Activated naive CD8-positive, alpha-beta T cell treated with anti-CD3 and anti-CD28 coated beads for 36 hours (primary cell): ENCODE measurements at regions not wholly inside any gene's neighbourhood (a gene's known extent, or its start where the extent isn't known, plus 50 kb on each side); places are given as distances from the start of the nearest gene placed in this dataset.

Experiments used
- DNase-seq: peaks from one replicate; pipeline ENCODE4 v3.0.0; 2021
- H3K27ac Mint-ChIP-seq: one replicate; pipeline ENCODE4 v1.8.0; 2022; ENCODE audit warnings: mild to moderate bottlenecking, moderate library complexity, mixed read lengths
- H3K27me3 Mint-ChIP-seq: one replicate; pipeline ENCODE4 v1.8.0; 2022; ENCODE audit warnings: mild to moderate bottlenecking, mixed read lengths
- H3K36me3 Mint-ChIP-seq: one replicate; pipeline ENCODE4 v1.8.0; 2021; ENCODE audit warnings: mild to moderate bottlenecking, mixed read lengths
- H3K4me1 Mint-ChIP-seq: one replicate; pipeline ENCODE4 v1.8.0; 2021; ENCODE audit warnings: mixed read lengths
- H3K4me3 Mint-ChIP-seq: one replicate; pipeline ENCODE4 v1.8.0; 2022; ENCODE audit warnings: mild to moderate bottlenecking, moderate library complexity, mixed read lengths
- H3K9me3 Mint-ChIP-seq: one replicate; pipeline ENCODE4 v1.8.0; 2022; ENCODE audit warnings: mixed read lengths

DNA sequence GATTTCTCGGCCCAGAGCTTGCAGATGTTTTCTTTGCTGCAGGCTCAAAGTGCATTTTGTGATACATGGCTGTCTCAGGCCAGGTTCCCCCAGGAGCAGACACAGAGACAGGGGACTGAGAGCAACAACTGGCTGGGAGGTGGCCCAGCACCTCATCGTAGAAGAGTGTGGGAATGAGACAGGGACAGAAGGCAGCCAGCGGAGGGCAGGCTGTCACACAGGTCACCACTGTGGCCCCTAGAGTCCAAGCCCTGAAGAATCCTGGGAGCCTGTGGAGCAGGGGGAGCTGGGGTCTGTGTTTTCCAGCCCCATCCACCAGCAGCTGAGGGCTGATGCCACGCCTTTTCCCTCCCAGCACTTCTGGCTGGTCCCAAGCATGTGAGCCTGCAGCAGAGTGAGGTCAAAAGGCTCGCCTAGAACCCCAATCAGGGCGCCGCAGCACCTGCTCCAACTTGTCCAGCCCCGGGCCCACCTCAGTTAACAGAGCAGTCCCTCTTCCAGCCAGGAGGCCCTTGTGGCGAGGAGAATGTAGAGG, 723.8 kb downstream of the UQCRFS1 start:
- H3K27ac Mint-ChIP-seq, result no peak overlapping the region
- no peaks in the 10 kb centered on the region for H3K36me3 Mint-ChIP-seq
- no peaks in the 10 kb centered on the region for H3K27me3 Mint-ChIP-seq
- H3K4me1 Mint-ChIP-seq, result no peaks in the 10 kb centered on the region
- DNase-seq, result no peak
- no peaks in the 10 kb centered on the region for H3K9me3 Mint-ChIP-seq
- no peak overlapping the region for H3K4me3 Mint-ChIP-seq

DNA sequence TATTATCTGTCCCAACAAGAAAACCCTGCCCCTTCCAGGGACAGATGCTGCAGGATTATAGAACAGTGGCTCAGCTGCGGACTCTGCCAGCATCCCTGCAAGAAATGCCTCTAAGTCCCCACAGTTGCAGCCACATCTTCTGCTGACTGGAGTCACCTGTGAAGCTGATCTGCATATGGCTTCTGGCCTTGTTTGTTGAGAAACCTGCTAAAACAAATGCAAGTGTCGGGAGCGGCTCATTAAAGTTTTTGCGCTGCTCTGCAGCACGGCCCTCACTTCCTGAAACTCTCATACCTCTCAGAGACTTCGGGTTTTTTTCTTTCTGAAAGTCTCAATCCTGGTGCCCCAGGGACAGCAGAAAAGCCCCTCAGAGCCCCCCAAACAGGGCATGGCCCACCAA, 725.0 kb downstream of the UQCRFS1 start:
- Mint-ChIP-seq H3K4me3 (no peak overlapping the region), H3K36me3 (no peaks in the 10 kb centered on the region), H3K27me3 (no peaks in the 10 kb centered on the region), H3K9me3 (no peaks in the 10 kb centered on the region), H3K27ac (no peak overlapping the region), H3K4me1 (no peaks in the 10 kb centered on the region)
- DNase-seq, result no peak

DNA sequence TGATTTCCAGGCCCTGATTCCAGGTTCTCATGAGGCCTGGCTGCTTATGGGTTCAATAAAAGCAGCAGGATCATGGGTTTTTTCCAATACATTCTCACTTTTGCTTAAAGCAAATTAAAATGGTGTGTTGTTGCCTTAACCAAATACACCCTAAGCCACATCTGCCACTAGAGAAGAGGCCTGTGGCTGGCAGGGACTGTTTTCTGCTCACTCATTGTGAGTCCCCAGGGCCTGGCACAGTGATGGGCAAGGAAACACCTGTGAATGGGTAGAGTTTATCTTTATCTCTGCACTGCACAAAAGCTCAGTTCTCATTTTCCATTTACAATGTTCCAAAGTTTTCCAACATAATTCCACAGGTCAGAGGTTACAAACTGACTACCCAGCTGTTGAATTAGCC, 726.0 kb downstream of the UQCRFS1 start:
- no peak for DNase-seq
- Mint-ChIP-seq H3K27ac (no peak overlapping the region), H3K9me3 (no peaks in the 10 kb centered on the region), H3K4me1 (no peaks in the 10 kb centered on the region), H3K27me3 (no peaks in the 10 kb centered on the region), H3K36me3 (no peaks in the 10 kb centered on the region), H3K4me3 (no peak overlapping the region)

DNA sequence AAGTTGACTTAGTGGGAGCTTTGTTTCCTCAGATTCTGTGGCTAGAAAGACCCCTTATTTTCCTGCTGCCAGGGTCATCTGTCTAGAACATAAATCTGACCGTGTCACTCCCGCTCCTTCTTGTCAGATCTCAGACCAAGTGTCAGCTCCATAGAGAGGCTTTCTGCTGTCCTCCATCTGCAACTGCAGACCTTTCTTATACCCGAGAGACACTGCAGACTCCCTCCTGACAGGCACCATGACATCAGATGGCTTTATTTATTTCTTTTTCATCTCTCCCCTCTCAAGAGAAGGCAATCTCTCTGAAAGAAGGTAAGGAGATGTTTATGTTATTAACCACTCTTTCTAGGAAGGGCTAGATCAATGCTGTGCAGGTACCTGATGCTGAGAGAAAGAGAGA, 726.5 kb downstream of the UQCRFS1 start:
- Mint-ChIP-seq H3K4me3 (no peak overlapping the region), H3K9me3 (no peaks in the 10 kb centered on the region), H3K27me3 (no peaks in the 10 kb centered on the region), H3K27ac (no peak overlapping the region), H3K4me1 (no peaks in the 10 kb centered on the region), H3K36me3 (no peaks in the 10 kb centered on the region)
- DNase-seq, result no peak

DNA sequence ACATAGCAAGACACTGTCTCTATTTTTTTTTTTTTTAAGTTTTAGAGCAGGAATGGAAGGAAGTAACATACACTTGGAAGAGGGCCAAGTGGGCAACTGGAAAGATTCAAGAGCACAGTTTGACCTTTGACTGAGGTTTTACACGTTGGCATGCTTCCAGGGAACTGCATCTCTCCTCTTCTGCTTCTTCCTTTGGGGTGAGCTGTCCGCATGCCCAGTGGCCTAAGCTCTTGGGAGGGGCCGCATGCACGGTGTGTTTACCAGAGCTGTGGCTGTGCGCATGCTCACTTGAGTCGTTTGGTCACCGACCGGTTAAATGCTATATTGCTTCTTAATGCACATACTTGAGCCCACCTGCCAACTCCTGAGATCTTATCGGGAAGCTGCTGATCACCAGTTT, 727.7 kb downstream of the UQCRFS1 start:
- H3K4me3 Mint-ChIP-seq, result no peak overlapping the region
- H3K36me3 Mint-ChIP-seq, result no peaks in the 10 kb centered on the region
- no peak overlapping the region for H3K27ac Mint-ChIP-seq
- no peaks in the 10 kb centered on the region for H3K27me3 Mint-ChIP-seq
- no peak for DNase-seq
- H3K9me3 Mint-ChIP-seq, result no peaks in the 10 kb centered on the region
- no peaks in the 10 kb centered on the region for H3K4me1 Mint-ChIP-seq

DNA sequence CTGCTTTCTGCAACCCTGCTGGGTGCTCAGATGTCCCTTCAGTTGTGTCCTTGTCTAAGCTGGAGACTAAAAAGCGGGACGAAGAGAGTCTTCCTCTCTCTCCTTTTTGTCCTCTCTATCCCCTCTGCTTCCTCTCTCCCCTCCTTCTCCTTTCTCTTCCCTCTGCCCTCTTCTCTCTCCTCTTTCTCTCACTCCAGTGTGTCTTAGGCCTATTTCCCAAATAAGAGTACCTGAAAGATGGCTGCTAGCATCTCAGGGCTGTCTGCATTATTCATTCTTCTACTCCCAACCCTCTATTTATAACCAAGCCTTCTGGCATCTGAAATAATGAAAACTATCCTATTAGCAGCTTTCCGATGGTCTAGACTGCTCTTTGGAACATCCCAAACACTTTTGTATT, 729.8 kb downstream of the UQCRFS1 start:
- no peaks in the 10 kb centered on the region for H3K36me3 Mint-ChIP-seq
- no peaks in the 10 kb centered on the region for H3K4me1 Mint-ChIP-seq
- DNase-seq, result no peak
- H3K4me3 Mint-ChIP-seq, result no peak overlapping the region
- no peaks in the 10 kb centered on the region for H3K27me3 Mint-ChIP-seq
- no peak overlapping the region for H3K27ac Mint-ChIP-seq
- H3K9me3 Mint-ChIP-seq, result no peaks in the 10 kb centered on the region

DNA sequence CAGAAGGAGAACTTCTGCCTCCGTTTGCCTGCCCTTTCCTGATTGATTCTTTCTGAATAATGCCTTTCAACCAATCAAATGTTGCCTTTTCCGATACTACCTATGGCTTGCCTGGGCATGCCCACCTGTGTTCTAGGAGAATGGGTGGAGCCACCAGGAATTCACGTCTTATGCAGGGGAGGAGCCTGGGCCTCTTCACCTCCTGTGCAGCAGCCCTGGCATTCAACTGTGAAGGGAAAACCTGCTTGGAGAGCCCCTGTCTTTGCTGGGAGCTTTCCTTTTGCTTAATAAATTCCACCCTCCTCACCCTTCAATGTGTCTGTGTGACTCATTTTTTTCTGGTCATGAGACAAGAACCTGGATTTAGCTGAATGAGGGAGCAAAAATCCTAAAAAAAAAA, 730.7 kb downstream of the UQCRFS1 start:
- H3K9me3 Mint-ChIP-seq, result no peaks in the 10 kb centered on the region
- H3K27ac Mint-ChIP-seq, result no peak overlapping the region
- no peaks in the 10 kb centered on the region for H3K36me3 Mint-ChIP-seq
- no peaks in the 10 kb centered on the region for H3K4me1 Mint-ChIP-seq
- DNase-seq, result no peak
- H3K4me3 Mint-ChIP-seq, result no peak overlapping the region
- no peaks in the 10 kb centered on the region for H3K27me3 Mint-ChIP-seq

DNA sequence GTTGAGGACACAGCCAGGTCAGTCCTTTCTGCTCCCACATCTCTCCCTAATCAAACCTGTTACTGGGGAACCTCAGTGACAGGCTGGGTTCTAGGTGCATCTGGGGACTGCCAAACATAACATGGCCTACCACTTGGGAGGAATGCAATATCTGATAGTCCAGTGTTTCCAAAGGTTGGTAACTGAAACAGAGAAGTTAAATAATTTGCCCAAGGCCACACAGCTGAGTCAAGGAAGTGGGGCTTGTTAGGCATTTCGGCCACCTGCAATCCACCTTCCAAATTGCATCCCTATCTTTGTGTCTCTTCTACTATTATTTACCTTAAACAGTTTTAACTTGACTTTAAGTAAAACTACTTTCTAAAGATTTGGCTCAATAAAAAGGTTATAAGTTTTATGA, 731.3 kb downstream of the UQCRFS1 start:
- Mint-ChIP-seq H3K36me3 (no peaks in the 10 kb centered on the region), H3K27ac (no peak overlapping the region), H3K4me3 (no peak overlapping the region), H3K4me1 (no peaks in the 10 kb centered on the region), H3K9me3 (no peaks in the 10 kb centered on the region), H3K27me3 (no peaks in the 10 kb centered on the region)
- no peak for DNase-seq

DNA sequence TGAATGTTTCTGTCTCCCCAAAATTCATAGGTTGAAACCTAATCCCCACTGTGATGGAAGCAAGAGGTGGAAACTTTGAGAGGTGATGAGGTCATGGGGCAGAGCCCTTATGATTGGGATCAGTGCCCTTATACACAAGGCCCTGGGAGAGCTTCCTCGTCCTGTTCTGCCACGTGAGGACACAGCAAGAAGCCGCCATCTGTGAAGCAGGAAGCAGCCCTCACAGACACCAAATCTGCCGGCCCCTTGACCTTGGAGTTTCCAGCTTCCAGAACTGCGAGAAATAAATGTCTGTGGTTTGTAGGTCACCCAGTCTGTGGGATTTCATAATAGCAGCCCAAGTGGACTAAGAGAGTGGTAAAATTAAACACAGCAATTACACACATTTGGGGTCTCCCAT, 737.4 kb downstream of the UQCRFS1 start:
- Mint-ChIP-seq H3K36me3 (no peaks in the 10 kb centered on the region), H3K27me3 (no peaks in the 10 kb centered on the region), H3K27ac (no peak overlapping the region), H3K4me1 (no peaks in the 10 kb centered on the region), H3K9me3 (no peaks in the 10 kb centered on the region), H3K4me3 (no peak overlapping the region)
- no peak for DNase-seq

DNA sequence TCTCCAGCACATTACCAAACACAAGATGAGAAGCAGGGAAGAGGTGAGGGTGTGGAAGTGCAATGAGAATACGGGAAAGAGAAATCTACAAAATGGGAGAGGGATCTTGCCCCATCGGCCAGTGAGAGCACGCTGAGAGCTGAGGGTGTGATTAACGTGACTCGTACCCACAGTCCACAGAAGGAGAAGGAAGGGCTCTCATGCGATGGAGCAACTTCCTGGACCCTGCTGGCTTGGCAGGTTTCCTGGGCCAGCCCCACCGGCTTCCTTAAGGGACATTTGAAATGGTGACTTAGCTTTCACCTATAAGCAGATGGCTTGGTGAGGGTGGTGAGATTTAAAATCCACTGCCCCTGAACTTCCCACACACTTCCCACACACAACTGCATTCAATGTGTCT, 740.1 kb downstream of the UQCRFS1 start:
- peaks cover 2% of the 10 kb centered on the region for H3K4me1 Mint-ChIP-seq
- no peak for DNase-seq
- H3K36me3 Mint-ChIP-seq, result no peaks in the 10 kb centered on the region
- no peak overlapping the region for H3K4me3 Mint-ChIP-seq
- no peaks in the 10 kb centered on the region for H3K9me3 Mint-ChIP-seq
- H3K27me3 Mint-ChIP-seq, result no peaks in the 10 kb centered on the region
- no peak overlapping the region for H3K27ac Mint-ChIP-seq

DNA sequence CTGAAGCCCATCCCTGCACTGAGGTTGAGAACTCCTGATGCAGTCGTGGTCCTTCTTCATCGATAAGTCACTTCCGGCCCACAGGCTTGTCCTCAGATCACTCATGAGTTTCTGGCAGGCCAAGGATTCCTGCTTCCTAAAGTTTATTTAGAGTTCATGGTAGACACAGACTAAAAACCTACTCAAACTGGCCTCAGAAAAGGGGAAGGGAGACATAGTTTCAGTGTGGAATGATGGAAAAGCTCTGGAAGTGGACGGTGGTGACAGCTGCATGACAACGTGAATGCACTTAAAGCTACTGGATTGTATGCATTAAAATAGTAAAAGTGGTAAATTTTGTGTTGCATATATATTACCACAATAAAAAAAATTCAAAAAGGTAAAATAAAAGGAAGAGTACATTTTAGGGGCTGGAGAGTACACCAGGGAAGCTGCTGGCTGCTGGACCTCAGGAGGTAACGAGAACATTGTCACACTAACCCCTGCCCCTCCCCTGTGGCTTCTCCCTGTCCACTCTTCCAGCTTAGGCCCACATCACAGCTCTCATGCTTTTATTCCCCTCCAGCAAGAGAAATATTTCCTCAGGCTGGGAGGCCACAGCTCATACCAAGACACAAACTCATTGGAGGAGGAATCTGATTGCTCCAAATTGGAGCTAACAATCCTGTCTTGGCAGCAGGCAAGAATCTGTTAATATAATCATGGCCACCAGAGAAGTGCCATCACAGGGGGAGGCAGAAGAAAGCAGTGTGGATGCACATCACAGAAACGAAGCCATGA, 741.0 kb downstream of the UQCRFS1 start:
- Mint-ChIP-seq H3K27me3 (no peaks in the 10 kb centered on the region), H3K4me1 (peaks cover 2% of the 10 kb centered on the region), H3K9me3 (no peaks in the 10 kb centered on the region), H3K36me3 (no peaks in the 10 kb centered on the region), H3K27ac (no peak overlapping the region), H3K4me3 (no peak overlapping the region)
- DNase-seq, result no peak

DNA sequence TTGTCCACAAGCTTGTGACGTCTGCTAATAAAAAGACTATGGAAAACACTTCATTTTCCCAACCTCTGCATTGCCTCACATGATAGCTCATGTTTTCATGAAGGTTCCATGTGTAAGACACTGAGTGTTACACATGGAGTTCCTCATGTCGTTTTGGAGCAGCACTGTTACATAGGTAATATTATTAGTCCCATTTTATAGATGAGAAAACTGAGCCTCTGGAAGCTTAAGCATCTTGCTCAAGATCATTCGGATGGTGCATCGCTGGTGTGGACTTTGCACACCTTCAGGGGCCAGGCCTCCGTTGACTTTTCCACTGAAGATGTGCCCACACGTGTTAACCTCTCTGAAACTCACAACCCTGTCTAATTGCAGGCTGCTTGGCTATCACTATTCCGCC, 743.4 kb downstream of the UQCRFS1 start:
- DNase-seq, result no peak
- no peak overlapping the region for H3K27ac Mint-ChIP-seq
- H3K4me1 Mint-ChIP-seq, result peaks cover 2% of the 10 kb centered on the region
- no peaks in the 10 kb centered on the region for H3K9me3 Mint-ChIP-seq
- no peaks in the 10 kb centered on the region for H3K36me3 Mint-ChIP-seq
- H3K27me3 Mint-ChIP-seq, result no peaks in the 10 kb centered on the region
- no peak overlapping the region for H3K4me3 Mint-ChIP-seq

DNA sequence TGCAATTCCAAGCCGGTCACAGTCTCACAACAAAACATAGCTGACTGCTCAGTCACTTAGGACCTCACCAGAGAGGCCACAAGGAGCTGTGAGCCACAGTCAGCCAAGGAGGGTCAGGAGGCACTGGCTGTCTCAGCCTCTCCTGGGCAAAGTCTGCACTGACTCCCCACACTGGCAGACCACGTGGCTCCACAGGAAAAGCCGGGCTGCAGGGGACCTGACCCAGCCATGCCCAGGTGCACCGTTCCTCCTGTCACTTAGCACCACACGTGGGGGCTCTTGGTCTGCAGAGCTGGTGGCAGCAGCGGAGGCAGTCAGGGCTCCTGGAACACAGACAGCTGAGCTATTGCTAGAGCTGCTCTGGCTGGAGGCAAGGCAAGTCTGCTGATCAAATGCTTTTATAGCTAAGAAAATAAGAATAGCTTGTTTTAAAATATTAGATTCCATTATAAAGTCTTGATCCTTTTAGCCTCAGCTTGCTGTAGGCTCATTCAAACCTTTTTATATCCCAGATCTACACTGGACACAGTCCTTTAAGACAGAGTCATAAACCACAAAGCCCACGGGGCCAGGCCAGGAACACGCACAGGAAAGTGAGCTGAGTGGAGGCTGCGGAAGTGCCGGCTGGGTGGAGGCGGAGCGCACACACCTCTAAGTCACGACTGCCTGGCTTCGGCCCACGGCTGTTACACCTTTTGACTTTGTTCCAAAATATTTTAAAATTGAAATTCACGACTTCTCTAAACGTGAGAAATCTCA, 744.1 kb downstream of the UQCRFS1 start:
- H3K27ac Mint-ChIP-seq, result no peak overlapping the region
- peaks cover 2% of the 10 kb centered on the region for H3K4me1 Mint-ChIP-seq
- H3K9me3 Mint-ChIP-seq, result no peaks in the 10 kb centered on the region
- H3K36me3 Mint-ChIP-seq, result no peaks in the 10 kb centered on the region
- no peaks in the 10 kb centered on the region for H3K27me3 Mint-ChIP-seq
- H3K4me3 Mint-ChIP-seq, result no peak overlapping the region
- DNase-seq, result peak; percentile 13

DNA sequence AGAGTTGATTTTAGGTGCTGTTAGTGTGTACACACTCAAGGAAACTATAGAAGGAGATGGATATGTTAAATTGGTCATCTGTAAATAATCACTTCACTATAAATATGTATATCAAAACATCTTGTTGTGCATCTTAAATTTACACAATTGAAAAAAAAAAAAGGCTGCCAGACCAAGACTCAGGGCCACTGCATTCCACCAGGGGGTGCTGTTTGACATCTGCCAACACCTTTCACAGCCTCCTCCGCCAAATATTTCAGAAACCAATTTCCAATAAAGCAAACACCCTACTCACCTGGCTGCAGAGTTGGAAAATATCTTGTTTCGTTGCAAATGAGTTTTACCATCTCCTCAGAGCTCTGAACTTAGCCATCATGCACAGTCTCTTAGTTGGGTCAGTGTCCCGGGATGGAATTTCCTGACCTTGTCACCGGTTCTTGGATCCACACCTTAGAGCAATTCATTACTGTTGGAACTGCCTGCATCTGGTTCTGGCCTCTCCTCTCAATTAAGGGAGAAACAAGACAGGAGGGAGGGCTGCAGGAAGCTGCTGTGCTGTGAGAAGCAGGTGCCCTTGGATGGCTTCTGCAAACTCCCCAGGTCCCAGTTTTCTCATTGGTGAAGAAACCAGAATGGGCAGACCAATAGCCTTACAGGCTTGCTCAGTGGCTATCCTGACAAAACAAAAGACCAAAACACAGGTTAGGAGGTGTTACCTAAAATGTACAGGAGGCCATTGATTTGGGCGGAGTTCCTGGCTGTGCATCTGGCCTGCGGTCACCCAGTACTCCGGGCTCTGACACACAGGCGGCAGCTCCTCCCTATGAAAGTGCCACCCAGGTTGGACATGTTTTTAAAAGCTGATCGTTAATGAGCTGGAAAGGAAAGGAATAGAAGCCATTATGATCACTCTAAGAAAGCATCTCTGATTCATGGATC, 746.6 kb downstream of the UQCRFS1 start:
- H3K4me1 Mint-ChIP-seq, result peaks cover 2% of the 10 kb centered on the region
- no peak overlapping the region for H3K4me3 Mint-ChIP-seq
- no peaks in the 10 kb centered on the region for H3K27me3 Mint-ChIP-seq
- peak; percentile 54 for DNase-seq
- no peaks in the 10 kb centered on the region for H3K36me3 Mint-ChIP-seq
- H3K27ac Mint-ChIP-seq, result no peak overlapping the region
- H3K9me3 Mint-ChIP-seq, result no peaks in the 10 kb centered on the region
